HEK293 (cell line): ENCODE measurements at regions not wholly inside any gene's neighbourhood (a gene's known extent, or its start where the extent isn't known, plus 50 kb on each side); places are given as distances from the start of the nearest gene placed in this dataset.

Experiments
- FEZF1 ChIP-seq: fragments of 450-650 bp; formaldehyde crosslinking; IDR thresholded peaks from 2 replicates; pipeline ENCODE4 v1.5.1; 2016; ENCODE audit warnings: missing biosample characterization, missing genetic modification characterization
- GLIS1 ChIP-seq: fragments of 450-650 bp; formaldehyde crosslinking; IDR thresholded peaks from 2 replicates; pipeline ENCODE4 v1.5.1; 2016; ENCODE audit warnings: missing biosample characterization, missing genetic modification characterization
- SCRT1 ChIP-seq: fragments of 450-650 bp; formaldehyde crosslinking; IDR thresholded peaks from 2 replicates; pipeline ENCODE4 v1.5.1; 2016; ENCODE audit warnings: missing biosample characterization, missing genetic modification characterization, borderline replicate concordance
- SETDB1 ChIP-seq: IDR thresholded peaks from one replicate; pipeline ENCODE4 v1.6.1; 2017; ENCODE audit warnings: mild to moderate bottlenecking, low read length, moderate library complexity, mixed read lengths; ENCODE audit not compliant: insufficient read length
- ZFP69B ChIP-seq: fragments of 450-650 bp; formaldehyde crosslinking; IDR thresholded peaks from 2 replicates; pipeline ENCODE4 v1.5.1; 2016; ENCODE audit warnings: missing biosample characterization, missing genetic modification characterization
- ZIC2 ChIP-seq: fragments of 450-650 bp; formaldehyde crosslinking; IDR thresholded peaks from 2 replicates; pipeline ENCODE4 v1.5.1; 2016; ENCODE audit warnings: missing biosample characterization, missing genetic modification characterization
- ZNF10 ChIP-seq: fragments of 450-650 bp; formaldehyde crosslinking; IDR thresholded peaks from 2 replicates; pipeline ENCODE4 v1.5.1; 2017; ENCODE audit warnings: missing biosample characterization, missing genetic modification characterization
- ZNF112 ChIP-seq: fragments of 450-650 bp; formaldehyde crosslinking; IDR thresholded peaks from 2 replicates; pipeline ENCODE4 v1.5.0; 2017; ENCODE audit warnings: missing biosample characterization, missing genetic modification characterization
- ZNF175 ChIP-seq: fragments of 450-650 bp; formaldehyde crosslinking; IDR thresholded peaks from 2 replicates; pipeline ENCODE4 v1.5.1; 2016; ENCODE audit warnings: missing biosample characterization, missing genetic modification characterization
- ZNF335 ChIP-seq: fragments of 450-650 bp; formaldehyde crosslinking; conservative IDR thresholded peaks from 2 replicates; pipeline ENCODE4 v1.5.1; 2016; ENCODE audit warnings: missing biosample characterization, missing genetic modification characterization
- ZNF404 ChIP-seq: fragments of 450-650 bp; formaldehyde crosslinking; IDR thresholded peaks from 2 replicates; pipeline ENCODE4 v1.5.1; 2017; ENCODE audit warnings: missing biosample characterization, missing genetic modification characterization
- ZNF514 ChIP-seq: fragments of 450-650 bp; formaldehyde crosslinking; IDR thresholded peaks from 2 replicates; pipeline ENCODE4 v1.5.1; 2016; ENCODE audit warnings: missing biosample characterization, missing genetic modification characterization
- ZNF544 ChIP-seq: fragments of 450-650 bp; formaldehyde crosslinking; IDR thresholded peaks from 2 replicates; pipeline ENCODE4 v1.5.0; 2017; ENCODE audit warnings: missing biosample characterization, missing genetic modification characterization
- ZNF560 ChIP-seq: fragments of 450-650 bp; formaldehyde crosslinking; IDR thresholded peaks from 2 replicates; pipeline ENCODE4 v1.5.1; 2017; ENCODE audit warnings: missing biosample characterization, missing genetic modification characterization, borderline replicate concordance
- ZNF585B ChIP-seq: fragments of 450-650 bp; formaldehyde crosslinking; IDR thresholded peaks from 2 replicates; pipeline ENCODE4 v1.5.1; 2016; ENCODE audit warnings: missing biosample characterization, missing genetic modification characterization
- ZNF621 ChIP-seq: fragments of 450-650 bp; formaldehyde crosslinking; IDR thresholded peaks from 2 replicates; pipeline ENCODE4 v1.5.1; 2017; ENCODE audit warnings: missing biosample characterization, missing genetic modification characterization
- ZNF623 ChIP-seq: fragments of 450-650 bp; formaldehyde crosslinking; IDR thresholded peaks from 2 replicates; pipeline ENCODE4 v1.5.1; 2016; ENCODE audit warnings: missing biosample characterization, missing genetic modification characterization
- ZNF664 ChIP-seq: fragments of 450-650 bp; formaldehyde crosslinking; IDR thresholded peaks from 2 replicates; pipeline ENCODE4 v1.5.1; 2016; ENCODE audit warnings: missing biosample characterization, missing genetic modification characterization
- ZNF747 ChIP-seq: fragments of 450-650 bp; formaldehyde crosslinking; IDR thresholded peaks from 2 replicates; pipeline ENCODE4 v1.5.1; 2016; ENCODE audit warnings: missing biosample characterization, missing genetic modification characterization
- ZNF777 ChIP-seq: fragments of 450-650 bp; formaldehyde crosslinking; IDR thresholded peaks from 2 replicates; pipeline ENCODE4 v1.5.1; 2017; ENCODE audit warnings: missing biosample characterization, missing genetic modification characterization, borderline replicate concordance
- ZNF785 ChIP-seq: fragments of 450-650 bp; formaldehyde crosslinking; IDR thresholded peaks from 2 replicates; pipeline ENCODE4 v1.5.1; 2016; ENCODE audit warnings: missing biosample characterization, missing genetic modification characterization
- ZNF830 ChIP-seq: fragments of 450-650 bp; IDR thresholded peaks from 2 replicates; pipeline ENCODE4 v1.5.0; 2018; ENCODE audit warnings: missing biosample characterization, missing genetic modification characterization, low read depth, mild to moderate bottlenecking, moderate library complexity
- ZSCAN23 ChIP-seq: fragments of 450-650 bp; formaldehyde crosslinking; IDR thresholded peaks from 2 replicates; pipeline ENCODE4 v1.5.1; 2016; ENCODE audit warnings: missing biosample characterization, missing genetic modification characterization
- ZSCAN30 ChIP-seq: fragments of 450-650 bp; IDR thresholded peaks from 2 replicates; pipeline ENCODE4 v1.5.1; 2018; ENCODE audit warnings: missing biosample characterization, mild to moderate bottlenecking, missing genetic modification characterization, moderate library complexity
- ZXDB ChIP-seq: fragments of 450-650 bp; formaldehyde crosslinking; IDR thresholded peaks from 2 replicates; pipeline ENCODE4 v1.5.1; 2016; ENCODE audit warnings: missing biosample characterization, missing genetic modification characterization
- TF ChIP-seq, protein P1 (sequence below): fragments of 450-650 bp; formaldehyde crosslinking; IDR thresholded peaks from 2 replicates; pipeline ENCODE4 v1.5.1; 2017; ENCODE audit warnings: missing biosample characterization, missing genetic modification characterization
- TF ChIP-seq, protein P2 (sequence below): fragments of 450-650 bp; formaldehyde crosslinking; IDR thresholded peaks from 2 replicates; pipeline ENCODE4 v1.5.1; 2016; ENCODE audit warnings: missing biosample characterization, missing genetic modification characterization
- TF ChIP-seq, protein P3 (sequence below): fragments of 450-650 bp; formaldehyde crosslinking; IDR thresholded peaks from 2 replicates; pipeline ENCODE4 v1.5.0; 2017; ENCODE audit warnings: missing biosample characterization, missing genetic modification characterization, borderline replicate concordance
- TF ChIP-seq, protein P4 (sequence below): fragments of 450-650 bp; formaldehyde crosslinking; IDR thresholded peaks from 2 replicates; pipeline ENCODE4 v1.5.1; 2016; ENCODE audit warnings: missing biosample characterization, missing genetic modification characterization, borderline replicate concordance
- TF ChIP-seq, protein P5 (sequence below): fragments of 450-650 bp; formaldehyde crosslinking; IDR thresholded peaks from 2 replicates; pipeline ENCODE4 v1.5.1; 2016; ENCODE audit warnings: missing biosample characterization, missing genetic modification characterization

DNA sequence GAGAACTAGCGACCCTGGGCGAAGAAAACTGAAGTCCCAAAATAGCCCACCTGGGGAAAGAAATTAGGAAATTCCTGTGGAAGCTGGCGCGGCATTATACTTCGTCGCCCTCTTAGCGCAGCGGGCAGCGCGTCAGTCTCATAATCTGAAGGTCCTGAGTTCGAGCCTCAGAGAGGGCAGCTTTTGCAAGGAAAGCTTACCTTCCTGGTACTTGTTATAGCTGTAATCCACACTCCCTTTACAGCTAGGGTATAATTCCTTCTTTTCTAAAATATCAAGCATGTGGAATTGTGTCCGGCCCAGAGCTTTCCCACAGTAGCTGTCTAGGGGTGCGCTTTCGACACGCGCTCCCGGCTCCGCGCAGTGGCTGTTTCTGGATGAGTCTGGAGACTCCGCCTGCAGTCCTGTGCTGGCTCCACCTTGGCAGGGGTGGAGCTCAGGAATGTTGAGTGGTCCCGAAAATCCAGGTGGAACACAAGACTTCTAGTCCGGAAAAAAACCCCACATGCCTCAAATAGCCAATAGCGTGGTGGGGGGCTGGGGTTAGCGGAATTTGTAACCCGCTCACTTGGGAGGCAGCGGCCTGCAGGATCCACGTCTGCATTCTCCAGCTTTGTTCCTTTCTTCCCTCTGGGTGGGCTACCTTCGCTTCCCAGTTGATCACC is 83.7 kb upstream of the ZNF322 start (continued):
- TF ChIP-seq GLIS1 (tag by site-specific recombination) (peak; percentile 38; the same call in 1 of the 2 replicates), ZSCAN30 (tag by site-specific recombination) (peak; percentile 52), ZNF10 (tag by site-specific recombination) (no peak), ZNF785 (no peak), SCRT1 (no peak), ZNF112 (tag by site-specific recombination) (no peak), ZNF175 (tag by site-specific recombination) (no peak), ZNF623 (tag by site-specific recombination) (no peak), ZNF514 (no peak), FEZF1 (tag by site-specific recombination) (no peak), ZNF777 (tag by site-specific recombination) (no peak), ZSCAN23 (no peak), ZNF404 (tag by site-specific recombination) (no peak), ZXDB (tag by site-specific recombination) (peak; percentile 68; the same call in 1 of the 2 replicates), ZNF585B (tag by site-specific recombination) (no peak), ZNF544 (tag by site-specific recombination) (no peak), ZNF560 (no peak), ZNF621 (no peak), SETDB1 (no peak), ZIC2 (peak; percentile 15; the same call in 1 of the 2 replicates), ZNF335 (no peak; the same call in 1 of the 2 replicates), ZFP69B (no peak), ZNF747 (no peak), ZNF664 (no peak), ZNF830 (tag by site-specific recombination) (no peak)
- TF ChIP-seq, protein P1, sequence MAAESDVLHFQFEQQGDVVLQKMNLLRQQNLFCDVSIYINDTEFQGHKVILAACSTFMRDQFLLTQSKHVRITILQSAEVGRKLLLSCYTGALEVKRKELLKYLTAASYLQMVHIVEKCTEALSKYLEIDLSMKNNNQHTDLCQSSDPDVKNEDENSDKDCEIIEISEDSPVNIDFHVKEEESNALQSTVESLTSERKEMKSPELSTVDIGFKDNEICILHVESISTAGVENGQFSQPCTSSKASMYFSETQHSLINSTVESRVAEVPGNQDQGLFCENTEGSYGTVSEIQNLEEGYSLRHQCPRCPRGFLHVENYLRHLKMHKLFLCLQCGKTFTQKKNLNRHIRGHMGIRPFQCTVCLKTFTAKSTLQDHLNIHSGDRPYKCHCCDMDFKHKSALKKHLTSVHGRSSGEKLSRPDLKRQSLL (tag by site-specific recombination) = peak; percentile 77; the same call in 1 of the 2 replicates
- TF ChIP-seq, protein P2, sequence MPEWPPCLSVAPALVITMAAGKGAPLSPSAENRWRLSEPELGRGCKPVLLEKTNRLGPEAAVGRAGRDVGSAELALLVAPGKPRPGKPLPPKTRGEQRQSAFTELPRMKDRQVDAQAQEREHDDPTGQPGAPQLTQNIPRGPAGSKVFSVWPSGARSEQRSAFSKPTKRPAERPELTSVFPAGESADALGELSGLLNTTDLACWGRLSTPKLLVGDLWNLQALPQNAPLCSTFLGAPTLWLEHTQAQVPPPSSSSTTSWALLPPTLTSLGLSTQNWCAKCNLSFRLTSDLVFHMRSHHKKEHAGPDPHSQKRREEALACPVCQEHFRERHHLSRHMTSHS (tag by site-specific recombination) = no peak
- TF ChIP-seq, protein P3, sequence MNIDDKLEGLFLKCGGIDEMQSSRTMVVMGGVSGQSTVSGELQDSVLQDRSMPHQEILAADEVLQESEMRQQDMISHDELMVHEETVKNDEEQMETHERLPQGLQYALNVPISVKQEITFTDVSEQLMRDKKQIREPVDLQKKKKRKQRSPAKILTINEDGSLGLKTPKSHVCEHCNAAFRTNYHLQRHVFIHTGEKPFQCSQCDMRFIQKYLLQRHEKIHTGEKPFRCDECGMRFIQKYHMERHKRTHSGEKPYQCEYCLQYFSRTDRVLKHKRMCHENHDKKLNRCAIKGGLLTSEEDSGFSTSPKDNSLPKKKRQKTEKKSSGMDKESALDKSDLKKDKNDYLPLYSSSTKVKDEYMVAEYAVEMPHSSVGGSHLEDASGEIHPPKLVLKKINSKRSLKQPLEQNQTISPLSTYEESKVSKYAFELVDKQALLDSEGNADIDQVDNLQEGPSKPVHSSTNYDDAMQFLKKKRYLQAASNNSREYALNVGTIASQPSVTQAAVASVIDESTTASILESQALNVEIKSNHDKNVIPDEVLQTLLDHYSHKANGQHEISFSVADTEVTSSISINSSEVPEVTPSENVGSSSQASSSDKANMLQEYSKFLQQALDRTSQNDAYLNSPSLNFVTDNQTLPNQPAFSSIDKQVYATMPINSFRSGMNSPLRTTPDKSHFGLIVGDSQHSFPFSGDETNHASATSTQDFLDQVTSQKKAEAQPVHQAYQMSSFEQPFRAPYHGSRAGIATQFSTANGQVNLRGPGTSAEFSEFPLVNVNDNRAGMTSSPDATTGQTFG (tag by site-specific recombination) = no peak
- TF ChIP-seq, protein P4, sequence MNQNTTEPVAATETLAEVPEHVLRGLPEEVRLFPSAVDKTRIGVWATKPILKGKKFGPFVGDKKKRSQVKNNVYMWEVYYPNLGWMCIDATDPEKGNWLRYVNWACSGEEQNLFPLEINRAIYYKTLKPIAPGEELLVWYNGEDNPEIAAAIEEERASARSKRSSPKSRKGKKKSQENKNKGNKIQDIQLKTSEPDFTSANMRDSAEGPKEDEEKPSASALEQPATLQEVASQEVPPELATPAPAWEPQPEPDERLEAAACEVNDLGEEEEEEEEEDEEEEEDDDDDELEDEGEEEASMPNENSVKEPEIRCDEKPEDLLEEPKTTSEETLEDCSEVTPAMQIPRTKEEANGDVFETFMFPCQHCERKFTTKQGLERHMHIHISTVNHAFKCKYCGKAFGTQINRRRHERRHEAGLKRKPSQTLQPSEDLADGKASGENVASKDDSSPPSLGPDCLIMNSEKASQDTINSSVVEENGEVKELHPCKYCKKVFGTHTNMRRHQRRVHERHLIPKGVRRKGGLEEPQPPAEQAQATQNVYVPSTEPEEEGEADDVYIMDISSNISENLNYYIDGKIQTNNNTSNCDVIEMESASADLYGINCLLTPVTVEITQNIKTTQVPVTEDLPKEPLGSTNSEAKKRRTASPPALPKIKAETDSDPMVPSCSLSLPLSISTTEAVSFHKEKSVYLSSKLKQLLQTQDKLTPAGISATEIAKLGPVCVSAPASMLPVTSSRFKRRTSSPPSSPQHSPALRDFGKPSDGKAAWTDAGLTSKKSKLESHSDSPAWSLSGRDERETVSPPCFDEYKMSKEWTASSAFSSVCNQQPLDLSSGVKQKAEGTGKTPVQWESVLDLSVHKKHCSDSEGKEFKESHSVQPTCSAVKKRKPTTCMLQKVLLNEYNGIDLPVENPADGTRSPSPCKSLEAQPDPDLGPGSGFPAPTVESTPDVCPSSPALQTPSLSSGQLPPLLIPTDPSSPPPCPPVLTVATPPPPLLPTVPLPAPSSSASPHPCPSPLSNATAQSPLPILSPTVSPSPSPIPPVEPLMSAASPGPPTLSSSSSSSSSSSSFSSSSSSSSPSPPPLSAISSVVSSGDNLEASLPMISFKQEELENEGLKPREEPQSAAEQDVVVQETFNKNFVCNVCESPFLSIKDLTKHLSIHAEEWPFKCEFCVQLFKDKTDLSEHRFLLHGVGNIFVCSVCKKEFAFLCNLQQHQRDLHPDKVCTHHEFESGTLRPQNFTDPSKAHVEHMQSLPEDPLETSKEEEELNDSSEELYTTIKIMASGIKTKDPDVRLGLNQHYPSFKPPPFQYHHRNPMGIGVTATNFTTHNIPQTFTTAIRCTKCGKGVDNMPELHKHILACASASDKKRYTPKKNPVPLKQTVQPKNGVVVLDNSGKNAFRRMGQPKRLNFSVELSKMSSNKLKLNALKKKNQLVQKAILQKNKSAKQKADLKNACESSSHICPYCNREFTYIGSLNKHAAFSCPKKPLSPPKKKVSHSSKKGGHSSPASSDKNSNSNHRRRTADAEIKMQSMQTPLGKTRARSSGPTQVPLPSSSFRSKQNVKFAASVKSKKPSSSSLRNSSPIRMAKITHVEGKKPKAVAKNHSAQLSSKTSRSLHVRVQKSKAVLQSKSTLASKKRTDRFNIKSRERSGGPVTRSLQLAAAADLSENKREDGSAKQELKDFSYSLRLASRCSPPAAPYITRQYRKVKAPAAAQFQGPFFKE (tag by site-specific recombination) = no peak
- TF ChIP-seq, protein P5, sequence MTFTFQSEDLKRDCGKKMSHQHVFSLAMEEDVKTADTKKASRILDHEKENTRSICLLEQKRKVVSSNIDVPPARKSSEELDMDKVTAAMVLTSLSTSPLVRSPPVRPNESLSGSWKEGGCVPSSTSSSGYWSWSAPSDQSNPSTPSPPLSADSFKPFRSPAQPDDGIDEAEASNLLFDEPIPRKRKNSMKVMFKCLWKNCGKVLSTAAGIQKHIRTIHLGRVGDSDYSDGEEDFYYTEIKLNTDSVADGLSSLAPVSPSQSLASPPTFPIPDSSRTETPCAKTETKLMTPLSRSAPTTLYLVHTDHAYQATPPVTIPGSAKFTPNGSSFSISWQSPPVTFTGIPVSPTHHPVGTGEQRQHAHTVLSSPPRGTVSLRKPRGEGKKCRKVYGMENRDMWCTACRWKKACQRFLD (tag by site-specific recombination) = no peak
